NCI-H510A treated with DMSO at 0.1 percent for 48 hours (cell line): ENCODE measurements at regions not wholly inside any gene's neighbourhood (a gene's known extent, or its start where the extent isn't known, plus 50 kb on each side); places are given as distances from the start of the nearest gene placed in this dataset.

ENCODE experiments used
- DNase-seq: peaks from one replicate; lab custom pipeline; 2025; lab: John Stamatoyannopoulos, UW

DNA sequence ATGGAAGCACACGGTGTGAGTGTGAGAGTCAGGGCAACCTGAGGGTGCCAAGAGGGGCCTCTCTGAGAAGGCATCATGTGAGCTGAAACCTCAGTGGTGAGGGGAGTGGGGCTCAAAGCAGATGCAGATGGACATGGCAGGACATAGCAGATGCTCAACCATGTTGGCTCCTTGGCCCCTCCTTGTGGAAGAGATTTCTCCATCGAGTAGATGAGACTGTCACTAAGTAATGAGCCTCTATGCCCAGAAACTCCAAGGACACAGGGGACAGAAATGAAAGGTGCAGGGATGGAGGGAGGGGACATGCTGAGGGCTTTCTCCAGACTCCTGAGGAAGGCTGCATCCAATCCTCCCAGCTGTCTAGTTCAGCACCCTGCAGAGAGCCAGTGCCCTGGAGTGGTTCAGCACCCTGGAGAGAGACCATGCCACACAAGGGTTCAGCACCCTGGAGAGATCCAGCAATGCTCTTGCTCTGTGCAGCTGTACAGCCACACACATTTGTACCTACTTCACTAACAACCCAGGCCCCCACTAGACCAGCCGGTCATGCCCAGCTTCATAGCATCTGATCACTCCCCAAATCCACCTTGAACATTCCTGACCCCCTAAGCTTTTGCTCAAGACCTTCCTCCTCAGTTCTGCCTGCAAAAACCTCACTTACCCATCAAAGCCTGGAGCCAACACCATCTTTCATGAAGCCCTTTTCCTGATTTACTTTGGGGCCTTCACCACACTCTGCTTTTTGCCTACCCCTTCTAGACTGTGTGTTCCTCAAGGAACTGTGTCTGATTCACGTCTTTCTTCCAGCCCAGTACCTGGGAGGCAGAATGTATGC lies 252.0 kb downstream of the CTTN start:
- DNase-seq: no peak

DNA sequence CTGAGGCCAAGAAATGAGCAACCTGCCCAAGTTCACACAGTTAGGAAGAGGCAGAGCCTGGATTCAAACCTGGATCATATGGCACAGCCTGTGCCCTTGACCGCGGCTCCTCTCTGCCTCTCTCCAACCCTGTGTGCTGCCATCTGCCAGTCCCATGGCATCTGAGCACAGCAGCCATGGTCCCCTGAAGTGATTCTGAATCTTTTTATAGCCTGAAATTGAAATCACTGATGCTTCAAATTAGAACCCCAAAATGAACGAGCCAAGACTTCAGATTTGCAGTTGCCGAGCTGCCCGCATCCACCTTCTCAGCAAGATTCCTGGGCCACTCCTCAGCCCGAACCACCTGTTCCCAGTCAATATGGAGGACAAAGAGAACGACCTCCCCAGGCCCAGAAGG lies 252.7 kb downstream of the CTTN start:
- DNase-seq: no peak

DNA sequence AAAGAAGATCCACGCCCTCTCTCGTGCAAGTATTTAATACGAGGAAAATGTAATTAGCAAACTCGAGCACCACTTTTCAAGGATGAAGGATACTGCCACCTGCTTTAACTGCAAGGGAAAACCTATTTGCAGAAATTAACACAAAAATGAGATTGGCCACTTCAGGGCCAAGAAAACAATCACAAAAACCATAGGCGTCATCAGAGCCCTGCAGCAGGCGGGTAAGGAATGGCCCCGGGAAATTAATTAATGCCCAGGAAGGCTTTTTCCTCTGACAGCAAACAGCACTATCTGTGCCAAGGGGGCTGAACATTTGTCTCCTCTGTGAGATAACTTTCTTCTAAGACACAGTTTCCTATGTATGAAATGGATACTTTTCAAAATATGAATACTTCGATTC lies 255.7 kb downstream of the CTTN start:
- no peak for DNase-seq

DNA sequence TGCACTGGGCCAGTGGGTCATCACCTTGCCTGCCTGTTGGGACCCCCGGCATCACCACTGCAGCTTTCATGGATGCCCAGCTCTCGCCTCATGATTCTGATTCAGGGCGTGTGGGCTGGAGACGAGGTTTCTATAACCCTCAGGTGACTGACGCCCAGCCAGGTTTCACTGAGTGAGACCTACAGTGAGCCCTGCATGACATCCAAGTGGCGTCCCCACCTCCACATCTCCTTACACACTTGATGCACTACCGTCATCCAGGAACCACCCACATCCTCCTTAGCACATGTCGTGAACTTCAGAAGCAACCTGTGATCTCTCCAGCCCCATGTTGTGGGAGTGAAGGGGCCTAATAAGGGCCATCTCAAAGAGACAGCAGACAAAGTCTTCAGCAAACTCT lies 257.5 kb downstream of the CTTN start:
- DNase-seq: no peak

DNA sequence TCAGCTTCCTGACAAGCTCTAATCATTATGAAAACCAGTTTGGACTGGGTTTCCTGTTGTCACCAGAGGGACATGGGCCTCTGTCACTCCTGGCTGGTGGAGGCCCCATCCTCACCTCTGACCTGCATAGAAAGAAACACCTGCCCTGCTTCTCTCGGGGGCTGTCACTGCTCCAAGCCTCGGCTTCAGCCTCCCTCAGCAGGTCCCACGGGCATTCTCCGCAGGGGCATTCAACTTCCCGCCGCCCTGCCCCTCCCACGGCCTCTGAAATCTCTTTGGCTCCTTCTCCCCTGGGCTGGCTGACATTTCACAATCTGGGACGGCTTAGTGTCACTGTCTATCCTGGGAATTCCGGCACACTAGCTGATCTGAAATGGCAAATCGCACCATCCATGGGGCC lies 257.9 kb downstream of the CTTN start:
- DNase-seq: no peak

DNA sequence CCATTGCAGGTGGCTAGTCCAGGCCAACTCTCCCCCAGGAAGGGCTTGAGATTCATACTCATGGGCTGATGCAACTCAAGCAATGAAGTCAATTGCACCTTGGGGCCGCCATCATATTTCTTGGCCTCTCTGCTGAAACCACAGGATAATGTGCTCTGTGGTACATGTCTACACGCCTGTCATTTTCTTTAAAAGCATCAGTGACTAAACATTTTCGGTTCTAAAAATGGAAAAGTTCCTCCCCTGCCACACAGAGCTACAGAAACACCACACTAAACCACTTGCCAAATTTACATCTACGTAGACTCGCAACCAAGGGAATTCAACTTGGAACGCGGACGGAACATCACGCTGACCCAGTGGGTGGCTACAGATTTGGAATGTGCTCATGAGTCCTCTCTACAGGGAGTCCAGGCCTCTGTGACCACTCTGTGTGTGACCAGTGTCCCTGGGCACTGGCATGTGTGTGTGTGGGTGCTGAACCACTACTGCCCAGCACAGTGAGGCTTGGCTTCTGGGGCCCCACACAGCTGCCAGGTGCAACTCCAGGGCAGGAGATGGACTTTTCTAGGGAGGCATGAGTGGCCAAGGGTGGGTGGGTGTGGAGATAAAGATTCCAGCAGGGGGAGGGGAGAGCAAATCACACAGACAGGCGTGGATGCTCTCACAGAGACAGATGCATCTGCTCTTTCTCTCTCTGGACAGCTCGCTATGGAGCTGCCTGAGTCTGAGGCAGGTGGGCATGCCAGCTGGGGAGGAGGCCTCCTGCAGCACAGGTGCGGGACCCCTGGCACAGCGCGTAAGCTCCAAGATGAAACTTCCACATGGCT lies 261.9 kb downstream of the CTTN start:
- no peak for DNase-seq

DNA sequence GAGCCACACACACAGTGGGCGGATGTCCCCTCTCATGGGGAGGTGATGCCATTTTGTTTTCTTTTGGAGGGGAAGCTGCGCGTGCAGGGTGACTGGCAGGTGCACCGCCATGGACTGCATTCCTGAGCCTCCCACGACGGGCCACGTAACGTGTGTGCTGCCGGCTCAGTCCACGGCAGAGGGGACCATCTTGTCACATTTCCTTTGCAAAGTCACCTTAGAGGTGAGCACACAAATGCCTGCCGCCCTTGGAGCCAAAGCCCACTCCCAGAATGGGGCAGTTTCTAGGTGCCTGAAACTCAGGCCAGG lies 262.5 kb downstream of the CTTN start:
- no peak for DNase-seq

DNA sequence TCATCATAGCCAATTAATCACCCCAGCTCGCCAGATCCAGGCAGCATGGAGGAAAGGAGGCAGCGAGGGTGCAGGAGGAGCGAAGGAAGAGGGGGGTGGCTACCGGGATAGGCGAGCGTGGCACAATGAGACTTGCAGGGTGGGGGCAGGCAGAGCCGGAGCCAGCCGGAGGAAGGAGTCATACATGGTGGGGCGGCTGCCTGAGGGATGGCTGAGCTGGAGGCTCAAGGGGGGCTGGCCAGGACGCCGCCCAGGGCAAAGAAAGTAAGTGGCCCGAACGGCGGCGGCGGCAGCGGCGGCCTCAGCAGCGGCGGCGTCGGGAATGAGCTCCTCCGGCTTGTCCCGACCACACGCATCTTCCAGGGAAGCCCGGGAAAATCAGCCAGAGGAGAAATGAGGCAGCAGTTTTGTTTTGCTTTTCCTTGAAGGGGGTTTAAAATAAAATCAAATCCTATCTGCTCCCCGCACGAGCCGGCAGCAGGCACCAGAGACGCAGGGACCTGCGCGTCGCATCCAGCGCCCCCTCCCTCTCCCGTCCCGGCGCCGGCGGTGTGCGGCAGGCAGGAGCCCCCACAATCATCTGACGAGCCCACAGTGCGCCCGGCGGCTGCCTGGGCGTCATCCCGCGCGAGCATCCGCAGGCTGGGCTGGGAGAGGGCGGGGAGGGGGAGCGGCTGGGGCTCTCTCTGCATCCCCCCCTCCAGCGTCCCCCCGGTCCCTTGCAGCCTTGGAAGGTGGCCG lies 263.6 kb downstream of the CTTN start:
- DNase-seq: peak; percentile 22

DNA sequence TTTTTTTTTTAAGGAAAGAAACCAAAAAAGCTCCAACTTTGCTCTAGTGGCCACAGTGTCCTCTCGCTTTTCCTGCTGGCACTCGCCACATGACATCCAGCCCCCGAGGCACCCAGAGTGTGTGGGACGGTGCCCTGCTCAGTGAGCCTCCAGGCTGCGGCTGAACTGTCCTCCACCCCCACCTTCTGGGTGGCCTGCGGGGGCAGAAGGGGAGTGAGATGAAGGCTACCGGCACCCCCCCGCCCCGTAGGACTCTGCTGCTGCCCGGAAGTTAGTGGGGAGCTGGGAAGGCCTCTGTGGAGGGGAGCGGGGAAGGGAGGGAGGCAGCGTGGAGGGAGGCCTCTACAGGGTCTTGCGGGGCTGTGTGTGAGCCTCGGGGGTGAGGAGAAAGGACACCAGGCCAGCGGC lies 264.4 kb downstream of the CTTN start:
- no peak for DNase-seq

DNA sequence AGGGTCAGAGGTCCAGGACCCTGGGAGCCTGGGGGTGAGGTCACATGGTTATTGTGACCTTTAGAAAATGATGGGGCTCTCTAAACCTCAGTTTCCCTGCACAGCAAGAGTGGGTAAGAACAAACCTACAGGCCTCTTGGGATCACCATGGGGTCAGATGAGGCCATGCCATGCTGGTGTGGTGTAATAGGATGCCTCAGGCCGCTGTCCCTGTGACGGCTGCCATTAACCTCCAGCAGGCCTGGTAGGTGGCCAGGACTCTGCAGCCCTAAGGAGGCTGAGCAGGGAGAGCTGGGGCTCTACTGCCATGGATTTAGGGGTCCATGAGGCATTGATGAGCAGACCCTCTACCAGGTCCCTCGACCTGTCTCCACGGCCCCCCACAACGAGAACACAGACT lies 265.5 kb downstream of the CTTN start:
- no peak for DNase-seq

DNA sequence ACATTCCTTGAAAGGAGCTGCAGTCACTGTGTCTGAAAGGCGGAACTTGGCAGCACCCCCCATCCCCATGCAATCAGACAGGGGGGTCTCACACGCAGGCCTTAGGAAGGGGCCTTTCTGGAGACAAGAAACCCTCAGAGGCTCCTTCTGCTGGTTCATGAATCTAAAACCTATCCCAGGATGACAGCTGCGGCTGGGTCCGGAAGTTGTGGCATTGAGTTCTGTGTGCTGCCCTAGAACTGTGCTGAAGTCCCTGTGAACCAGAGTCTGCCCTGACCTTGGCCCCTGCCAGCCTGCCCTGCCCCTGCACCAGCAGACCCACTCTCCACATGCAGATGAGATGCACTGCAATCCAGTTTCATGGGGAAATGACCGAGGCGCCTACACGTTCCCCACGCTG lies 268.0 kb downstream of the CTTN start:
- DNase-seq: no peak

DNA sequence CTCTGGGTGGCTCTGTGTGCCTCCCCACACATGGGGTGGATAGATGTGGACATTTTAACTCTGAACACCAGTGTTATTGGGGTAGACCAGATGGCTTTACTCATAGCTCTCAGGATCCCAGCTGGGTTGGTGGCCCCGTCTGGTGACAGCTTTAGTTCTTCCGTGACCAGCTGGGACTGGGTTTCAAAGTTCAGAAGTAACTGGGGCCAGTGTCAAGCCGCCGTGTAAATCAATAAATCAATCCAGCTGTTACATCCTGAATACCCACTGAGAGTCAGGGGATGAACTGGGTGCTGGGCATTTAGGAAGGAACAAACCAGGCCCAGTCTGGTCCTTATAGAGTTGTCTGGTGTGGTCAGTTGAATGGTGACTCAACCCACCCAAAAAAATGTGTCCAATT lies 269.4 kb downstream of the CTTN start:
- no peak for DNase-seq

DNA sequence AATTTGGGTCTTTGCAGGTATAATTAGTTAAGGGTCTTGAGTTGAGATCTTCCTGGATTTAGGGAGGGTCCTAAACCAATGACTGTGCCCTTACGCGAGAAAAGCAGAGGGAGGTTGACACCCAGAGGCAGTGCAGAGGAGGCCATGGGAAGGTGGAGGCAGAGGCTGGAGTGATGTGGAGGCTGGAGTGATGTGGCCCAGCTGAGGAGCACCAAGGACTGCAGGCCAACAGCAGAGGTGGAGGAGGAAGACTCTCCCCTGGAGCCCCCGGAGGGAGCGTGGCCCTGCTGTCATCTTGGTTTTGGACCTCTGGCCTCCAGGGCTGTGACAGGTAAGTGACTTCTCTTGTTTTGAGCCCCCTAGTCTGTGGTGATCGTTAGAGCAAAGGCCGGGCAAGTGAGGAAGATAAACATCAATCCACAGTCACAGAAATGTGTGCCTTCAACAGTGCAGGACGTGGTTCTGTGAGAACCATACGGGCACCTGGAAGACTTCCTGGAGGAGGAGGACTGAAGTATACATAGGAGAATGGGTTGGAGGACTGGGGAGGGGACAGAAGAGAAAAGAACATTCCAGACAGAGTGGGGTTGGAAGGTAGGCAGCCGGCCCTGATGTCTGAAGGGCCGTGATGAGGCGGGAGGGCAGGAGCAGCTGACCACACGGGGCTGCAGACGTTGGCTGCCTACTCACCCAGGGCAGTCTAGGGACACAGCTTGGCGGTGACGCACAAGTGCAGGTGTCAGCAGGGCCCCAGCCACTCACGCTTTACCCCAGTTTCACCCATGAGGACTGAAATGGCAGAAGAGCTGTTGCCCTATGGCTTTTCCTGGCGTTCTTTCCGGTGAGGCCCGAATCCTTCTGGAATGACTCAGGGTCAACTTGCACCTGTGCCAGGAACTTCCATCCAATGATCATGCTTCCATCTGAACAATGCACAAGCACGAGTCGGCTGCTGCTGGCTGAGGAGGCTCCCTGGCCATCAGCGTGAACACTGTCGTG lies 270.2 kb downstream of the CTTN start:
- DNase-seq: no peak

DNA sequence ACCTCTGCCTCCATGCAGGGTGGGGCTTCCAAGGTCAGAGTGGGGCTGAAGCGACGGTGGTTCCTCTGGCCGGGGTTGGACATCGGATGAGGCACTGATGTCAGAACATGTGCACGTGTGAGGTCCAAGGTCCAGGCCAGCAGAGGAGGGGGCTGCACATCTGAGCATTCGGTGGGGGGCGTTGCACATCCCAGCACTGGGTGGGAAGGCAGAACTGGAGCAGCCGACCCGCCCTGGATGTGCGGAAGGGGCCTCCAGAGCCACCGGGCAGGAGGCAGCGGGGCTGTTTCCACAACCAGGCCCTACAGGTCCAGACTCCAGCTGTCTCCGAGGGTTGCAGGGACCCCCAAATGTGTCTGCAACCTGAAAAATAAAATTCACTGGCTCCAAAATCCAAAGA lies 271.0 kb downstream of the CTTN start:
- no peak for DNase-seq

DNA sequence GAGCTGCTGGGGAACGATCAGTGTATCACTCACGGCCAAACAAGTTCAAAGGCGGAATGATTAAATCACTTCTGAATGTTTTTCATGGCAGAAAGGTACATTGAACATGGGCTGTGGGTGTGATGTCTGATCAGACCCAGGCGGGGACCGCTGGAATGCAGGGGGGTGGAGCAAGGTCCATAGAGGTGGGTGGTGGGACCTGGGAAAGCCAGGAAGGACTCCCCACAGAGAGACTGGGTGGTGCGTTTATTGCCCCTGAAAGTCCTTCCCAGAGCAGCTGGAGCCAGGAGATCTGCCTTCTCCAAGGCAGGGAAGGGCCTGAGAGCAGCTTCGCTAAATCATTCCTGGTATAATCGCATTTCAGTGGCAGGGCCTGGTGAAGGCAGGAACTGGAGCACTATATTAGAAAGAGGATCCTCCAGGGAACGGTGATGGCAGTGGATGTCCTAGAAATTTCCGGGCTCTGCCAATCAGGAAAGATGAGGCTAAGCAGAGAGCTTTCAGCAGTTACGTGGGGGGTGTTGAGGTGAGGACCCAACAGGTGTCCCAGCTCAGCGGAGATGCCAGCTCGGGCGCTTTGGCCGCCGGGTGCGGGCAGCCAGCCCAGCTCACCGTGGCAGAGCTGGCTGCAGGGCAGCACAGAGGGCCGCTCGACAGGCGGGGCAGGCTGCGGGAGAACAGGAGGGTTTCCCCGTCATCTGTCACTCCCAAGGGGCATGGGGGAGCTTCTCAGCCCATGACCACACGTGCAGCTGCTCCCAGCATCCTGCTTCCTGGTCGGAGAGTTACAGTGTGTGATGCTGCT lies 271.7 kb downstream of the CTTN start:
- no peak for DNase-seq

DNA sequence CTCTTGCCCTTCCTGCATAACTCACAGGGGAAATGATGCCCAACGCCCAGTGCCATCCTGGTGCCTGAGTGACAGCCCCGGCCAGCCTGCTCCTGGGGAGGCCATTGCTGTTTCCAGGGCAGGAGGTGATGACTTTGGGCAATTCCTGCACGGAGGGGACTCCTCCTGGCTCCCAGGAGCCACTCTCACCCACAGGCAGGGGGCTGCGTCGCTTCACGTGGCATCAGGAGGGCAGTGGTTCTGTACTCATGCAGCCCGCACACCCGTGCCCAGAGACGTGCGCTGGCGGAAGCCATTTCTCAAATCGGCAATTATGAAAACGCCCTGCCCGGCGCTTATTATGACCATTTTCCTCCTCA lies 272.3 kb downstream of the CTTN start:
- DNase-seq: no peak

DNA sequence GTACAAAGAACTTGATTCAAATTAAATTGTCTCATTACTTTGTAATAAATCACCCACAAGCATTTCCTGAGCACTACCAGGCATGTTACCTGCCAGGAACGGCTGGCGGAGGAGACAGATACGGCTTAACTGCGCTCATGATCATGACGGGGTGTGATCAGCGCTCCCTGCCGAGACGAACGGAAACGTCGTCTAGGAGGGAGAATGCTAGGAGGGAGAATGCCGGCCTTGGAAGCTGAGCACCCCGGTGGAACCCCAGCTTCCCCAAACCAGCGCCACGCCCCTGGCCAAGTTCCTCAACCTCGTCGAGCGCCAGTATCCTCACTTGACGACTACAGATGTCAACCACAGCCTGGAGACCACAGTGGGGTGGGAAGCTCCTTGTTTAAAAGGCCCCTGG lies 272.8 kb downstream of the CTTN start:
- DNase-seq: no peak

DNA sequence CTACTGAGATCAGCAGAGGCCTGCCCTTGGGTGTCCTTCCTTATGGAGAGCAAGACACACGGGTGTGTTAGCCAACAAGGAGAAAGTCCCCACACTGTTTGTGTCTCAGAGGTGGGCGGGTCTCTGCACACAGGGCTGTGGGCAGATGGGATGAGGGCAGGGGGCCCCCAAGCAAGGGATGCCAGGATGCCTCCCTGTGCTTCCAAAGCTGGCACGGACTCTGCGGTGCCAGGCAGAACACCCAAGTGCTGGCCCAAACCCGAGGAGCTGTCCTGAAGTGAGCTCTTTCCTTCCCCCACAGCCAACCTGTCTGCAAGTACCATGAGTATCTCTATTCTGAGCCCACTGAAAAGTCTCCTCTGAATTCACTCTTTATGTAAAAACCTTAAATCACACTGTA lies 273.3 kb downstream of the CTTN start:
- no peak for DNase-seq

DNA sequence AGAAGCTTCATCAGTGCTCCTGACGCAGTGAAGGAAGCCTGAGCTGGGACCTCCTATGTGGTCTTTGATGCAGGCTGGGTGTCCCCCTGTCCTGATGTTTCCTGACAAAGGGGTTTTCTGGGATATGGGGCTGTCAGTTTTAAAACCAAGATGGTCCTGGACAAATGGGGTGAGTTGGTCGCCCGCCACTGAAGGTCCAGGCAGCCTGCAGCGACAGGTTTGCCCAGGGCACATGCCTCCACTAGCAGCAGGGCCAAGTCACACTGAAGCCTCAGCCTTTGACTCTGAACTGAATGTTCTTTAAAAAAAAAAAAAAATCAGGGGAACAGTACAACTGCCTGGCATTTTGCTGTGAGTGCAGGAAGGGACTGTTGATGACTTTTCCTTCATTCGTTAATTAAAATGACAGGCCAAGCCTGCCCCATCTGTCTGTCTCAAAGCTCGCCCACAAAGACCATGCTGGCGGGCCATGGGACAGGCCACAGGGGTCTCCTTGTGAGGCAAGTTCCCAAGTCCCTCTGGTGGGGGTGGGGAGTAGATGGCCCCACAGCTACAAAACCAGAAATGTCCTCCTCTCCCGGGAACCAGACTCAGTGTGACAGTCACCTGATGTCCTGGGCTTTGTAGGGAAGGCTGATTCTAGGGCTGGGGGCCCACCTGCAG lies 274.8 kb downstream of the CTTN start:
- no peak for DNase-seq

DNA sequence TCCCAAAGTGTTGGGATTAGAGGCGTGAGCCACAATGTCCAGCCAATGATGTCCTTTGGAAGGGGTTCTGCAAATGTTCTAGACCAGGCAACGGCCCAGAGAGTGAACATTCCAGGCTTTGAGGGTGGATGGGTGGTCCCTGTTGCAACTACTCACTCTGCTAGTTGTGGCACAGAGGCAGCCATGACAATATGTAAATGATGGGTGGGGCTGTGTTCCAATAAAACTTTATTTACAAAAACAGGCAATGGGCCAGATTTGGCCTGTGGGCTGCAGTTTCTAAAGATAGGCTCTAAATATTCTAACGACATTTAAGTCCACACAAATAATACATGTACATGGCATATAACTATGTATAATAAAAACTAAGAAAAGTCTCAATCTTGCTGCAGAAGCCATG lies 276.3 kb downstream of the CTTN start:
- no peak for DNase-seq
